IPS DF 6.9 (cell line): ENCODE measurements at regions not wholly inside any gene's neighbourhood (a gene's known extent, or its start where the extent isn't known, plus 50 kb on each side); places are given as distances from the start of the nearest gene placed in this dataset.
"Not testable (repeated sequence)": the region's sequence is repeated elsewhere in the genome, so short reads cannot be mapped to it uniquely, and the experiment has no call there.

Source experiments
- DNase-seq: peaks from one replicate; pipeline ENCODE4 v3.0.0-alpha.2; 2013; ENCODE audit warnings: low read depth, low spot score
- H3K27ac ChIP-seq: one replicate; pipeline ENCODE4 v1.5.1; 2013; ENCODE audit warnings: low read length, control low read depth
- H3K27me3 ChIP-seq: 2 replicates; pipeline ENCODE4 v1.6.1; 2013; ENCODE audit warnings: mild to moderate bottlenecking, low read length; ENCODE audit not compliant: control insufficient read depth, insufficient read depth
- H3K36me3 ChIP-seq: 2 replicates; pipeline ENCODE4 v1.6.1; 2013; ENCODE audit warnings: low read length; ENCODE audit not compliant: control insufficient read depth, insufficient read depth
- H3K4me1 ChIP-seq: 2 replicates; pipeline ENCODE4 v1.6.1; 2013; ENCODE audit warnings: low read length; ENCODE audit not compliant: control insufficient read depth, insufficient read depth
- H3K4me3 ChIP-seq: 2 replicates; pipeline ENCODE4 v1.5.1; 2013; ENCODE audit warnings: mild to moderate bottlenecking, low read length
- H3K9me3 ChIP-seq: 2 replicates; pipeline ENCODE4 v1.6.1; 2013; ENCODE audit warnings: low read length, inconsistent platforms; ENCODE audit not compliant: control insufficient read depth, insufficient read depth
- WGBS: extraction: QIAGEN DNeasy Blood & Tissue Kit; methylation state at CpG from one replicate; pipeline ENCODE4 v1.1.7; 2013; ENCODE audit warnings: mixed read lengths, missing lambda C conversion rate; ENCODE audit not compliant: insufficient read length, insufficient coverage; 5-methylcytosine and 5-hydroxymethylcytosine counted together

DNA sequence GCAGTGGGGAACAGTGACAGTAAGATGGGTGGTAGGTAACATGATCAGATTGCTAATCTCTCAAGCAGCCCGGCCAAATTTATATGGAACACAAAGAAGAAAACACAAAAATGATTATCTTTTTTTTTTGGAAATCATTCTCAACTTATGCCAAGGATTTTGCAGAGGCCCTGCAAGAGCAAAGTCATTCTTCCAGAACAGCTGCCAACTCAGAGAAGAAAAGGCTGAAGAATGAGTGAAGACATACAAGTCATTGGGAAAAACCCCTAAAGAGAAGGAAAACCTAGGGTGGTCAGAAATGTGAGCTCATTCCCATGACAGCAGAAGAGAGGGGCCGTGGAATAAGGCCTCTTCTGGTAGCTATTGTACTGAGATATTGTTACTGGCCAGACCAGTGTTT lies 246.7 kb downstream of the SHOX2 start:
- Histone ChIP-seq H3K36me3 (no peaks in the 10 kb centered on the region), H3K4me3 (no peak overlapping the region), H3K27ac (no peak overlapping the region), H3K4me1 (no peaks in the 10 kb centered on the region), H3K9me3 (no peaks in the 10 kb centered on the region), H3K27me3 (no peaks in the 10 kb centered on the region)
- no CpG with 5 or more reads among the region's 2 CpGs for WGBS
- no peak for DNase-seq

DNA sequence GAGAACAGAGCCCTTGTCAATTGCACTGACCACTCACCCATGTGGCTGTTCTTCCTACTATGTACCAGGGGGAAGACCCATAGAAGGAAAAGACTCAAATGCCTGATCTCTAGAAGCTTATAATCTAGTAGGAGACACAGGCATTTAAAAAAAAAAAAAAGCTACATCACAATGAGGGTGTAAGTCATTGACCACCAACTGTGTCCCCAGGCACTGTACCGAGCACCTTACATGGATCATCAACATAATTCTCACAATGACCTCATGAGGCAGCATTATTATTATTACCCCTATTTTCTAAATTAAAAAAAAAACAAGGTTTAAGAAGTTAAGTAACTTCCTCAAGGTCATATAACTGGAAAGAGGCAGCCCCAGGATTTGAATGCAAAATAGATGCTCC lies 247.4 kb downstream of the SHOX2 start:
- H3K27me3 ChIP-seq, result no peaks in the 10 kb centered on the region
- no CpG with 5 or more reads among the region's 1 CpG for WGBS
- no peaks in the 10 kb centered on the region for H3K9me3 ChIP-seq
- H3K36me3 ChIP-seq, result no peaks in the 10 kb centered on the region
- H3K4me1 ChIP-seq, result no peaks in the 10 kb centered on the region
- DNase-seq, result no peak
- no peak overlapping the region for H3K4me3 ChIP-seq
- H3K27ac ChIP-seq, result no peak overlapping the region

DNA sequence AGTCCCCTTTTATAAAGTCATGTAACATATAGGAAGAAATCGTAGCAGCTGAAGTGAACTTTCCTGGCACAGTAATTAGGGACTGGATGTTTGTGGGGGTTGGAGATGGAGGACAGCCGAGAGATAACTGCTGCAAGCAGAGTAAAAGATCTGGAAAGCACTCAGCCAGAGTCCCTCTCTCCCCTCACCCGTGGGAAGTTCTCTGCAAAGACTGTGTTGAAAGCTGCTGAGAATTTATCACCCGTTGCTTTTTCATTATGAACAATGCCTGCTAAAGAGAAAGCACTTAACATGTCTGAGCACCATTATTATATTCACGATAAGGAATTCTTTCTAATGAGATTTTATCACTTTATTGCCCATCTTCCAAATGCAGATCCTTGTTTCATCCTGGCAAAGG lies 248.8 kb downstream of the SHOX2 start:
- WGBS, result no CpG with 5 or more reads among the region's 5 CpGs
- Histone ChIP-seq H3K27me3 (no peaks in the 10 kb centered on the region), H3K9me3 (no peaks in the 10 kb centered on the region), H3K27ac (no peak overlapping the region), H3K36me3 (no peaks in the 10 kb centered on the region), H3K4me3 (no peak overlapping the region), H3K4me1 (no peaks in the 10 kb centered on the region)
- no peak for DNase-seq

DNA sequence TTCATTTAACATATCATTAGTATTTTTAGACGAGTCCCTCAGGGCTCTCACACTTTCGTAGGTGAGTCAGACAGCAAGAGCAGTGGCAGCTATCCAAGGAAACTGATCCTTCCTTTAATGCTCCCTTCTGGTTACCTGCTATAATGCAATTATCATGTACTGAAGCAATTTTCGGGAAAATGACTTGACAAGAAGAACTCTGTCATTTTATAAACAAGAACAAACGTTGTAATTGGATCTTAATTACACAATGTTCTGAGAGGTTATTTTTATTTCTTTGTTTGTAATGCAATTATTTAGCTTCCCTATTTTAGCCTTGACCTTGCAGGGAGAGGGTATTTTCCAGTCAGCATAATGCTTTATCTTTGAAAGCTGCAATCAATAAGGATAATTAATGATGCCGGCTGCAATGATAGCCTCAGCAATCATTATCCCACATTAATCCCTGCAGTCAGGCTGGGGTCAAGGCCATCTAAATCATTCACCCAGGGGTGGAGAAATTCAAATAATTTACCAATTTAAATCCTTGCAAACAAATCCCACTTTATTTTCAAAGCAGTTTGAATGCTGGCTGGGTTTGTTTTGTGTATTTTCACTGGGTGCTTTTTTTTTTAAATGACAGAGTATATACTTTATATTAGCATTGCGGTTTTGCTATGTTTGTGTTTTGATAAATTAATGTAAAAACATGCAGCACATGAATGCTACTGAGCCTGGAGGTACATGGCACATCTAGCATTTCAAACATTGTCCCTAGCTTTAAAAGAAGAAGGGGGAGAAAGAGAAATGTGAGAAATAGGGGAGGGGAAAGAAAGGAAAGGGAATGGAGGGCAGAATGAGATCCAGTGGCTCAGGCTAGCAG lies 249.9 kb downstream of the SHOX2 start:
- H3K36me3 ChIP-seq, result no peaks in the 10 kb centered on the region
- H3K27ac ChIP-seq, result no peak overlapping the region
- H3K4me1 ChIP-seq, result no peaks in the 10 kb centered on the region
- DNase-seq, result no peak
- no peak overlapping the region for H3K4me3 ChIP-seq
- no peaks in the 10 kb centered on the region for H3K27me3 ChIP-seq
- WGBS, result no CpG with 5 or more reads among the region's 6 CpGs
- no peaks in the 10 kb centered on the region for H3K9me3 ChIP-seq

DNA sequence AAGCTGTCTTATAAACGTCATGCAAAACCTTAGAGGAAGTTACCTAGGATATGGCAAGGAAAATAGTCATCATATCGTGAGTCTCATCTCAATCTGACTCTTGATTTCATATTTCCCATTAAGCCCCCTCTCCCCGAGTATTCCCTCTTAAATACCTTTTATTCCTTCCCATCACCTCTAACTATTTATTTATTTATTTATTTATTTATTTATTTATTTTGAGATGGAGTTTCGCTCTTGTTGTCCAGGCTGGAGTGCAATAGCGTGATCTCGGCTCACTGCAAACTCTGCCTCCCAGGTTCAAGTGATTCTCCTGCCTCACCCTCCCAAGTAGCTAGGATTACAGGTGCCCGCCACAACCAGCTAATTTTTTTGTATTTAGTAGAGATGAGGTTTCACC lies 260.4 kb downstream of the SHOX2 start:
- not testable (repeated sequence) for H3K4me1 ChIP-seq, H3K27me3 ChIP-seq, H3K9me3 ChIP-seq, H3K4me3 ChIP-seq, DNase-seq, H3K27ac ChIP-seq, H3K36me3 ChIP-seq
- WGBS, result 100% methylated on average over 1 of the region's 7 CpGs

DNA sequence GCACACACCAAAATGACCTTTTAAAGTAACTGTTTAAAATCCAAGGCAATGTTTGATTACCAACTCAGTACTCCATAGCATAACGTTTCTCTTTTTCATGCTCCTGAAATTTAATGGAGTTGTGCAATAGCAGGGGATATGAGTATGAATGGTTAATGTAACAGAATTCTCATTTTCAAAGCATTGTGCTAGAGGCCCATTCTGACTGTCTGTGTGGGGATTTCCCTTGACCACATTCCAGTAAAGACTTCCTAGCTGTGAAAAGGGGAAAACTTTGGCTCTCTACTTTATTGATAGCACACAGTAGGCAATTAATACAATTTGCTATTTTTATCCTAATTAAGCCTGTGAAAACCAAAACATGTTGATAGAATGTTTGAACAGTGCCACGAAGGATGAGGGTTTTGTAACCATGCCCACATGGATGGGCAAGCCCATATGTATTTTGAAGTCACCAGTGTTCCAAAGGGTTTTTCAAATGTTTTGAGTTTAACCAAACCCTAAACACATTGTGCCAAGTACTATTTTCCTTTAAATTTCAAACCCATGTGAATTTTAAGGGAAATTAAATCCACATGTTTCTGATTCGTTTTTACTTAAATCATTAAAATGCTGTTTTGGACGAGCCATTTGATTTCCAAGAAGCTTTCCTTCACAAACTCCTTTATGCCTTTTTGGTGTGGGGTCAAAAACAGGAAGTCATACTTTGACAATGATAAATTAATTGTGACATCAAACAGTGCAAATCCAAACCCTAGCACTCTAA lies 261.2 kb downstream of the SHOX2 start:
- H3K27ac ChIP-seq, result no peak overlapping the region
- no peak overlapping the region for H3K4me3 ChIP-seq
- no peaks in the 10 kb centered on the region for H3K4me1 ChIP-seq
- no peaks in the 10 kb centered on the region for H3K27me3 ChIP-seq
- no peaks in the 10 kb centered on the region for H3K36me3 ChIP-seq
- no CpG with 5 or more reads among the region's 4 CpGs for WGBS
- no peak for DNase-seq
- H3K9me3 ChIP-seq, result no peaks in the 10 kb centered on the region

DNA sequence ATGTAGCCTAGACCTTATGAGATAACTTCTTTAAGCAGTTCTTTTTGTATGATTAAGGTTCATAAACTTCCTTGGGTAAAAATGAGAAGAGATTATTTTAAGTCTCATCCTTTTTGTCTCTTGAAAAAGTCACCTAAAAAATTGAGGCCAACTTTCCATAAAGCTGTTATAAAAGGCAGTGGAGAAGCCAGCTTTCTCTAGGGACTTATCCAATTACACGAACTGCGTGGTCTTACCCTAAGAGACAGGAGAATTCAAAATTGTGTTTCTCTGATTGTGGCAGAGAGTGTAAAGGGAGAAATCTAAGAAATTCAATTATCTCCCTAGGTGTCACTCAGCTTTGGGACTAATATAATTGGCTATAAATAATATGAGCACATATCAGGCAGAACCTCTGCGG lies 262.0 kb downstream of the SHOX2 start:
- H3K27ac ChIP-seq, result no peak overlapping the region
- WGBS, result no CpG with 5 or more reads among the region's 3 CpGs
- no peaks in the 10 kb centered on the region for H3K36me3 ChIP-seq
- H3K4me1 ChIP-seq, result no peaks in the 10 kb centered on the region
- H3K9me3 ChIP-seq, result no peaks in the 10 kb centered on the region
- no peaks in the 10 kb centered on the region for H3K27me3 ChIP-seq
- no peak for DNase-seq
- no peak overlapping the region for H3K4me3 ChIP-seq

DNA sequence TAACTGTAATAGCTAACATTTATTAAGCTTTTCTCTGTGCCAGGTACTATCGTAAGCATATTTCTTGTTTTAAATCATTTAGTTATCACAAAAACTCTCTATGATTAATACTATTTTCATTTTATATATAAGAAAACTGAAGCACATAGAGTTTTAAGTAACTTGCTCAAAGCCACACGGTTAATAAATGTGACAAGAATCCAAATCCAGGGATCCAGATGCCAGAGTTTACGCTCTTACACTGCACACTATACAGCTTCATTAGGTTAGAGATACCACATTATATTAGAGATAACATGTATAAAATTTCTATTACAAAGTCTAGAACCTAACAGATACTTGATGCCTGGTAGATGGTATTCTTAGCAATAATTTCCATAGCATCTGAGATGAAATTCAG lies 265.2 kb downstream of the SHOX2 start:
- Histone ChIP-seq H3K36me3 (no peaks in the 10 kb centered on the region), H3K4me3 (no peak overlapping the region), H3K4me1 (no peaks in the 10 kb centered on the region), H3K27ac (no peak overlapping the region), H3K9me3 (no peaks in the 10 kb centered on the region), H3K27me3 (no peaks in the 10 kb centered on the region)
- no peak for DNase-seq
- no CpG with 5 or more reads among the region's 3 CpGs for WGBS

DNA sequence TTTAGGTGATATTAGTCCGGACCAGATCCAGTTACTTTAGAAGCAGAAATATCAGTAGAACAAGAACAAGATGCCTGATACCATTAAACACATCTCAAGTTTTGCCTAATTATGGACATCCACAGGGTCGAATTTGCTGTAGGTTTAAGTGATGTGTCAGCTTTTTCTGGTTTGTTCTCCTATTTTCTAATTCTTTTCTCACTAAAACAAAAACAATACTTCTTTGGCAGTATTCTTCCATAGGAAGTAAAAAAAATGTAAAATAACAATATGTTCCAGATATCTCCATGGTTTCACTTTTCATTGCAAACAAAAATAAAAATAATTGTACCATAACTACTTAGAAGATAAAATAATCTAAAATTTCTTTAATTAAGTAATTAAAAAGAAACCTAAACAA lies 265.7 kb downstream of the SHOX2 start:
- H3K4me3 ChIP-seq, result no peak overlapping the region
- H3K9me3 ChIP-seq, result no peaks in the 10 kb centered on the region
- H3K4me1 ChIP-seq, result no peaks in the 10 kb centered on the region
- H3K36me3 ChIP-seq, result no peaks in the 10 kb centered on the region
- no peaks in the 10 kb centered on the region for H3K27me3 ChIP-seq
- DNase-seq, result no peak
- no peak overlapping the region for H3K27ac ChIP-seq
- no CpG with 5 or more reads among the region's 2 CpGs for WGBS

DNA sequence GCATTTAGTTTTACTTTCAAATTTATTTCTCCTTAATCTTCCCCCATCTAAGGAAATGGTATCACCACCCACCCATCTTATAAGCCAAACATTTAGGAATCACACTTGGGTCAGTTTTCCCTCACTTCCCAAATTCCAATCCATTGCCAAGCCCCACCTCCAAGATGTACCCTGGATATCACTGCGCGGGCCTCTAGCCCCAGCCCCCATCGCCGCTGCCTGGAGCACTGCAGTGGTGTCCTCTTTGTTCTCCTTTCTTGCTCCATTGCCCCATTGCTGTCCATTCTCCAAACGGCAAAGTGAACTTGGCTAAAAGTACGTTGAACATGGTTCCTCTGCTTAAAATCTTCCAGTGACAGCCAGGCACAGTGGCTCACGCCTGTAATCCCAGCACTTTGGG lies 267.8 kb downstream of the SHOX2 start:
- Histone ChIP-seq H3K4me3 (no peak overlapping the region), H3K4me1 (no peaks in the 10 kb centered on the region), H3K27me3 (no peaks in the 10 kb centered on the region), H3K9me3 (no peaks in the 10 kb centered on the region), H3K27ac (no peak overlapping the region), H3K36me3 (no peaks in the 10 kb centered on the region)
- WGBS, result no CpG with 5 or more reads among the region's 7 CpGs
- no peak for DNase-seq
